GM12878 (cell line): ENCODE measurements at regions not wholly inside any gene's neighbourhood (a gene's known extent, or its start where the extent isn't known, plus 50 kb on each side); places are given as distances from the start of the nearest gene placed in this dataset.

Experiments used
- ATAC-seq: fragments of 200-7000 bp; cut with Tn5 transposase; 3 replicates; pipeline ENCODE4 v1.9.1; 2020; ENCODE audit warnings: mild to moderate bottlenecking, moderate library complexity
- BruUV-seq: library from RNA; stranded (reverse); fragments of 400-500 nt; replicated peaks from 2 replicates; lab custom pipeline; 2021; lab: Mats Ljungman, UMichigan
- CTCF ChIA-PET: fragments of 300-600 bp; sonication (Branson Sonifier 250); formaldehyde crosslinking; extraction: SDS; loops from one replicate; lab custom pipeline; 2021; ENCODE audit warnings: inconsistent platforms; lab: Yijun Ruan, JAX
- POLR2A ChIA-PET: fragments of 350-600 bp; formaldehyde crosslinking; extraction: SDS; loops from one replicate; lab custom pipeline; 2021; ENCODE audit warnings: inconsistent platforms; lab: Charles Lee
- RAD21 ChIA-PET: fragments of 300-600 bp; sonication (Branson Sonifier 250); formaldehyde crosslinking; loops from one replicate; lab custom pipeline; 2023; ENCODE audit warnings: antibody characterized with exemption; ENCODE audit not compliant: unreplicated experiment; lab: Charles Lee
- SMC1A ChIA-PET: fragments of 300-600 bp; sonication (Branson Sonifier 250); formaldehyde crosslinking; loops from one replicate; lab custom pipeline; 2023; ENCODE audit not compliant: unreplicated experiment, uncharacterized antibody; lab: Charles Lee
- DNase-seq: peaks from one replicate; pipeline ENCODE4 v3.0.0-alpha.2; 2011; ENCODE audit warnings: low read depth, low spot score
- FAIRE-seq: peaks from 3 replicates; lab custom pipeline; 2011; peaks lifted over from hg19 to GRCh38; lab: Jason Lieb, UNC
- H2AFZ ChIP-seq: 2 replicates; pipeline ENCODE4 v1.6.0; 2011; ENCODE audit warnings: low read depth, low read length, control low read depth; ENCODE audit not compliant: control insufficient read depth
- H3K27ac ChIP-seq: 2 replicates; pipeline ENCODE4 v1.5.1; 2011; ENCODE audit warnings: control low read depth; ENCODE audit not compliant: control insufficient read depth, insufficient read depth
- H3K27me3 ChIP-seq, 2 experiments: replicated peaks in 1 of 2; 2 replicates each; pipeline versions ENCODE4 v1.6.0 to v1.6.1; 2011; ENCODE audit warnings: low read length in 1 of 2; ENCODE audit not compliant: control insufficient read depth in 2 of 2, insufficient read depth in 2 of 2
- H3K36me3 ChIP-seq, 2 experiments: 2 replicates each; pipeline ENCODE4 v1.5.1; 2011; ENCODE audit warnings: low read length in 1 of 2; ENCODE audit not compliant: control insufficient read depth in 2 of 2, insufficient read depth in 2 of 2
- H3K4me1 ChIP-seq: 2 replicates; pipeline ENCODE4 v1.6.1; 2011; ENCODE audit warnings: mild to moderate bottlenecking, low read length, moderate library complexity, mixed read lengths; ENCODE audit not compliant: control insufficient read depth, insufficient read depth
- H3K4me2 ChIP-seq: 2 replicates; pipeline ENCODE4 v1.6.0; 2011; ENCODE audit warnings: control low read depth; ENCODE audit not compliant: control insufficient read depth, insufficient read depth
- H3K4me3 ChIP-seq: fragments of 200-600 bp; sonication (generic); 2 replicates; pipeline ENCODE4 v1.5.1; 2016
- H3K79me2 ChIP-seq: 2 replicates; pipeline ENCODE4 v1.6.0; 2011; ENCODE audit warnings: low read length; ENCODE audit not compliant: control insufficient read depth, insufficient read depth
- H3K9ac ChIP-seq: 2 replicates; pipeline ENCODE4 v1.8.0; 2011; ENCODE audit warnings: low read length, control low read depth, mixed read lengths; ENCODE audit not compliant: control insufficient read depth, insufficient read depth
- H3K9me3 ChIP-seq: replicated peaks from 3 replicates; pipeline ENCODE4 v1.5.1; 2011; ENCODE audit warnings: mild to moderate bottlenecking, low read length; ENCODE audit not compliant: control insufficient read depth, insufficient read depth
- H4K20me1 ChIP-seq: 2 replicates; pipeline ENCODE4 v1.6.0; 2011; ENCODE audit not compliant: control insufficient read depth, insufficient read depth
- EGR1 ChIP-seq, 2 experiments: IDR thresholded peaks; 1 replicate in 1 of 2; 2 replicates in 1 of 2; pipeline ENCODE4 v1.6.1; 2011 to 2012; ENCODE audit warnings: low read depth in 2 of 2, low read length in 2 of 2, borderline replicate concordance in 1 of 2, mild to moderate bottlenecking in 1 of 2, moderate library complexity in 1 of 2
- MTA2 ChIP-seq: fragments of 450-650 bp; IDR thresholded peaks from 2 replicates; pipeline ENCODE4 v1.6.1; 2016; ENCODE audit warnings: low read depth, mild to moderate bottlenecking, moderate library complexity
- PAX8 ChIP-seq: fragments of 450-650 bp; IDR thresholded peaks from 2 replicates; pipeline ENCODE4 v1.6.1; 2017; ENCODE audit warnings: mild to moderate bottlenecking, moderate library complexity
- SMARCA5 ChIP-seq: fragments of 450-650 bp; IDR thresholded peaks from 2 replicates; pipeline ENCODE4 v1.6.1; 2017; ENCODE audit warnings: mild to moderate bottlenecking
- SPI1 ChIP-seq: IDR thresholded peaks from 2 replicates; pipeline ENCODE4 v1.6.1; 2011; ENCODE audit warnings: low read depth, mild to moderate bottlenecking, low read length, moderate library complexity, borderline replicate concordance; ENCODE audit not compliant: insufficient read depth
- ZSCAN29 ChIP-seq: fragments of 450-650 bp; IDR thresholded peaks from 2 replicates; pipeline ENCODE4 v1.6.1; 2017; ENCODE audit warnings: mild to moderate bottlenecking, moderate library complexity
- WGBS: methylation state at CpG from one replicate; pipeline ENCODE4 v1.1.6; 2016; ENCODE audit warnings: low lambda C conversion rate; ENCODE audit not compliant: insufficient replicate concordance, insufficient coverage; ENCODE audit errors: missing lambda C conversion rate; 5-methylcytosine and 5-hydroxymethylcytosine counted together
- in situ Hi-C: fragments of 300-500 bp; cut with MboI; formaldehyde crosslinking; loops from 9 replicates; pipeline ENCODE4 v1.14.3; 2018; ENCODE audit warnings: mixed read lengths
- intact Hi-C: fragments of 100-400 bp; cut with micrococcal nuclease; formaldehyde crosslinking; loops from one replicate; pipeline ENCODE4 v1.14.2; 2022; ENCODE audit not compliant: unreplicated experiment
- TF ChIP-seq, protein P1 (sequence below): IDR thresholded peaks from 2 replicates; pipeline ENCODE4 v1.6.1; 2012; ENCODE audit warnings: improper control_type of control experiment, low read depth, low read length; ENCODE audit not compliant: insufficient replicate concordance
- TF ChIP-seq, protein P2 (sequence below): fragments of 450-650 bp; IDR thresholded peaks from 2 replicates; pipeline ENCODE4 v1.6.1; 2017; ENCODE audit warnings: borderline replicate concordance
- TF ChIP-seq, protein P3 (sequence below): fragments of 450-650 bp; IDR thresholded peaks from 2 replicates; pipeline ENCODE4 v1.6.1; 2018; ENCODE audit warnings: borderline replicate concordance, mild to moderate bottlenecking; ENCODE audit not compliant: partially characterized antibody
- TF ChIP-seq, protein P4 (sequence below): IDR thresholded peaks from 2 replicates; pipeline ENCODE4 v1.6.1; 2011; ENCODE audit warnings: low read depth, low read length, improper control_type of control experiment, borderline replicate concordance

DNA sequence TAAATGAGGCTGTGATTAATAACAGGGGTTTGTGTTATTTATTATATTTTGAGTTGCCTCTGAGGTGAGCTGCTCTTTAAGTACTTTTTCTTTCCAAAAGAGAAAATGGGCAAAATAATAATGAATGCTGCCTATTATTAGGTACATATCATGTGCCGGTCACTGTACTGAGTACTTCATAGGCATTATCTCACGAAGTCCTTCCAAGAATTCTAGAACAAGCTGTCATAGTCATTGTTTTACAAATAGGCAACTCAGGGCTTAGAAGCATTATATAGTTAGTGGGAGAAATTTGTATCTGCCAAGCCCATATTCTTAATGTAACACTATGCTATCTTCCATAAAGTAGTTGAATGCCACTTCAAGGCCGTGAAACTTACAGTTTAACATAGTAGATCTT is 628.7 kb downstream of the CCDC171 start:
- H4K20me1 ChIP-seq = no peaks in the 10 kb centered on the region
- POLR2A ChIA-PET = no interaction called here
- no peak for TF ChIP-seq SMARCA5
- TF ChIP-seq SPI1 = no peak
- TF ChIP-seq, protein P1, sequence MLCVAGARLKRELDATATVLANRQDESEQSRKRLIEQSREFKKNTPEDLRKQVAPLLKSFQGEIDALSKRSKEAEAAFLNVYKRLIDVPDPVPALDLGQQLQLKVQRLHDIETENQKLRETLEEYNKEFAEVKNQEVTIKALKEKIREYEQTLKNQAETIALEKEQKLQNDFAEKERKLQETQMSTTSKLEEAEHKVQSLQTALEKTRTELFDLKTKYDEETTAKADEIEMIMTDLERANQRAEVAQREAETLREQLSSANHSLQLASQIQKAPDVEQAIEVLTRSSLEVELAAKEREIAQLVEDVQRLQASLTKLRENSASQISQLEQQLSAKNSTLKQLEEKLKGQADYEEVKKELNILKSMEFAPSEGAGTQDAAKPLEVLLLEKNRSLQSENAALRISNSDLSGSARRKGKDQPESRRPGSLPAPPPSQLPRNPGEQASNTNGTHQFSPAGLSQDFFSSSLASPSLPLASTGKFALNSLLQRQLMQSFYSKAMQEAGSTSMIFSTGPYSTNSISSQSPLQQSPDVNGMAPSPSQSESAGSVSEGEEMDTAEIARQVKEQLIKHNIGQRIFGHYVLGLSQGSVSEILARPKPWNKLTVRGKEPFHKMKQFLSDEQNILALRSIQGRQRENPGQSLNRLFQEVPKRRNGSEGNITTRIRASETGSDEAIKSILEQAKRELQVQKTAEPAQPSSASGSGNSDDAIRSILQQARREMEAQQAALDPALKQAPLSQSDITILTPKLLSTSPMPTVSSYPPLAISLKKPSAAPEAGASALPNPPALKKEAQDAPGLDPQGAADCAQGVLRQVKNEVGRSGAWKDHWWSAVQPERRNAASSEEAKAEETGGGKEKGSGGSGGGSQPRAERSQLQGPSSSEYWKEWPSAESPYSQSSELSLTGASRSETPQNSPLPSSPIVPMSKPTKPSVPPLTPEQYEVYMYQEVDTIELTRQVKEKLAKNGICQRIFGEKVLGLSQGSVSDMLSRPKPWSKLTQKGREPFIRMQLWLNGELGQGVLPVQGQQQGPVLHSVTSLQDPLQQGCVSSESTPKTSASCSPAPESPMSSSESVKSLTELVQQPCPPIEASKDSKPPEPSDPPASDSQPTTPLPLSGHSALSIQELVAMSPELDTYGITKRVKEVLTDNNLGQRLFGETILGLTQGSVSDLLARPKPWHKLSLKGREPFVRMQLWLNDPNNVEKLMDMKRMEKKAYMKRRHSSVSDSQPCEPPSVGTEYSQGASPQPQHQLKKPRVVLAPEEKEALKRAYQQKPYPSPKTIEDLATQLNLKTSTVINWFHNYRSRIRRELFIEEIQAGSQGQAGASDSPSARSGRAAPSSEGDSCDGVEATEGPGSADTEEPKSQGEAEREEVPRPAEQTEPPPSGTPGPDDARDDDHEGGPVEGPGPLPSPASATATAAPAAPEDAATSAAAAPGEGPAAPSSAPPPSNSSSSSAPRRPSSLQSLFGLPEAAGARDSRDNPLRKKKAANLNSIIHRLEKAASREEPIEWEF = no peak
- no peak for TF ChIP-seq ZSCAN29
- TF ChIP-seq, protein P2, sequence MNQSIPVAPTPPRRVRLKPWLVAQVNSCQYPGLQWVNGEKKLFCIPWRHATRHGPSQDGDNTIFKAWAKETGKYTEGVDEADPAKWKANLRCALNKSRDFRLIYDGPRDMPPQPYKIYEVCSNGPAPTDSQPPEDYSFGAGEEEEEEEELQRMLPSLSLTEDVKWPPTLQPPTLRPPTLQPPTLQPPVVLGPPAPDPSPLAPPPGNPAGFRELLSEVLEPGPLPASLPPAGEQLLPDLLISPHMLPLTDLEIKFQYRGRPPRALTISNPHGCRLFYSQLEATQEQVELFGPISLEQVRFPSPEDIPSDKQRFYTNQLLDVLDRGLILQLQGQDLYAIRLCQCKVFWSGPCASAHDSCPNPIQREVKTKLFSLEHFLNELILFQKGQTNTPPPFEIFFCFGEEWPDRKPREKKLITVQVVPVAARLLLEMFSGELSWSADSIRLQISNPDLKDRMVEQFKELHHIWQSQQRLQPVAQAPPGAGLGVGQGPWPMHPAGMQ = no peak
- no peak for TF ChIP-seq EGR1 (IDR thresholded peaks at IDR 0.05; ENCODE audit: borderline replicate concordance in 1 of 2, low read depth in 2 of 2, low read length in 2 of 2)
- TF ChIP-seq, protein P3, sequence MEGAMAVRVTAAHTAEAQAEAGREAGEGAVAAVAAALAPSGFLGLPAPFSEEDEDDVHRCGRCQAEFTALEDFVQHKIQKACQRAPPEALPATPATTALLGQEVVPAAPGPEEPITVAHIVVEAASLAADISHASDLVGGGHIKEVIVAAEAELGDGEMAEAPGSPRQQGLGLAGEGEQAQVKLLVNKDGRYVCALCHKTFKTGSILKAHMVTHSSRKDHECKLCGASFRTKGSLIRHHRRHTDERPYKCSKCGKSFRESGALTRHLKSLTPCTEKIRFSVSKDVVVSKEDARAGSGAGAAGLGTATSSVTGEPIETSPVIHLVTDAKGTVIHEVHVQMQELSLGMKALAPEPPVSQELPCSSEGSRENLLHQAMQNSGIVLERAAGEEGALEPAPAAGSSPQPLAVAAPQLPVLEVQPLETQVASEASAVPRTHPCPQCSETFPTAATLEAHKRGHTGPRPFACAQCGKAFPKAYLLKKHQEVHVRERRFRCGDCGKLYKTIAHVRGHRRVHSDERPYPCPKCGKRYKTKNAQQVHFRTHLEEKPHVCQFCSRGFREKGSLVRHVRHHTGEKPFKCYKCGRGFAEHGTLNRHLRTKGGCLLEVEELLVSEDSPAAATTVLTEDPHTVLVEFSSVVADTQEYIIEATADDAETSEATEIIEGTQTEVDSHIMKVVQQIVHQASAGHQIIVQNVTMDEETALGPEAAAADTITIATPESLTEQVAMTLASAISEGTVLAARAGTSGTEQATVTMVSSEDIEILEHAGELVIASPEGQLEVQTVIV = no peak
- TF ChIP-seq PAX8 = no peak
- no peak for TF ChIP-seq MTA2
- TF ChIP-seq, protein P4, sequence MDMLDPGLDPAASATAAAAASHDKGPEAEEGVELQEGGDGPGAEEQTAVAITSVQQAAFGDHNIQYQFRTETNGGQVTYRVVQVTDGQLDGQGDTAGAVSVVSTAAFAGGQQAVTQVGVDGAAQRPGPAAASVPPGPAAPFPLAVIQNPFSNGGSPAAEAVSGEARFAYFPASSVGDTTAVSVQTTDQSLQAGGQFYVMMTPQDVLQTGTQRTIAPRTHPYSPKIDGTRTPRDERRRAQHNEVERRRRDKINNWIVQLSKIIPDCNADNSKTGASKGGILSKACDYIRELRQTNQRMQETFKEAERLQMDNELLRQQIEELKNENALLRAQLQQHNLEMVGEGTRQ = no peak
- BruUV-seq = no TSS peak
- no peak overlapping the region for H3K4me2 ChIP-seq
- H3K36me3 ChIP-seq = no peaks in the 10 kb centered on the region
- H3K27ac ChIP-seq = no peak overlapping the region
- ATAC-seq (no peak), DNase-seq (no peak), FAIRE-seq (no peak)
- in situ Hi-C loops (no loop called here), intact Hi-C loops (no loop called here)
- no peaks in the 10 kb centered on the region for H3K4me1 ChIP-seq
- no peaks in the 10 kb centered on the region for H3K27me3 ChIP-seq
- no peak overlapping the region for H2AFZ ChIP-seq
- CTCF ChIA-PET = no interaction called here
- RAD21 ChIA-PET = no interaction called here
- H3K79me2 ChIP-seq = no peaks in the 10 kb centered on the region
- SMC1A ChIA-PET = no interaction called here
- H3K9ac ChIP-seq = no peak overlapping the region
- no peaks in the 10 kb centered on the region for H3K9me3 ChIP-seq
- no peak overlapping the region for H3K4me3 ChIP-seq
- 32% methylated on average over 3 of the region's 3 CpGs for WGBS
